CD4-positive, alpha-beta T cell treated with Interleukin-17A for 4 hours (primary cell): ENCODE measurements at regions not wholly inside any gene's neighbourhood (a gene's known extent, or its start where the extent isn't known, plus 50 kb on each side); places are given as distances from the start of the nearest gene placed in this dataset.
A peak's percentile ranks its signal among the peaks of the same experiment; 100 is the strongest.
"Not testable (repeated sequence)": the region's sequence is repeated elsewhere in the genome, so short reads cannot be mapped to it uniquely, and the experiment has no call there.

ENCODE experiments used
- DNase-seq: peaks from one replicate; pipeline ENCODE4 v3.0.0-alpha.2; 2020; ENCODE audit warnings: mixed read lengths

DNA sequence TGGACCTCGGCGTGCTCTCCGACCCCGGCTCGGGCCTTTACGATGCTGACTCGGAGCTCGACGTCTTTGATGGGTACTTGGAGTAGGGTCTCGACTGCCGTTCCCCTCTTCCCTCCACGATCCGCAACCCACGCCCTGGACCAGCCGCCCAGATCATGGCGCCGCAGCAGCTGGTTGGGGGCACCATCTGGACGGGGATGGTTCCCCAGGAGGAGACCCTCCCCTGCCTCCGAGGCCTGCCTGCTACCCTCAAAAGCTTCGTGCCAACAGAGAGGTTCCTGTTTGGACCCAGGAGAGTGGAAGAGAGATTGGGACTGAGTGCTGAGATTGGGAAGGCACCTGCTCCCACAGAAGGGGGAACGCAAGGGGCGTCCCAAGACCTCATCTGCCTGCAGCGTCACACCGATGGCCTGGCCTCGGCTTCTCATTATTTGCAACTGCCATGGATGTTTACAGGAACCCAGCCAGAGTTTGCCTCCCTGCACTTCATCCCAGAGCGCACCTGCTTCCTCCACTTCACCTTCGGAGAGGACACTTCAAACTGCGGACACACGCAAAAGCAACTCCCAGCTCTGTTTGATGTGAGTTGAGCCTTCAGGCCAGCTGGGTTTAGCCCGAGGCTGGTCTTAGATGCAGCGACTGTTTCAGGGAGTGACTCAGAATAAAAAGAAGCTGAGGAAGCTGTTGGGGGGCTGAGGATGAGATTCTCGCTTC is 58.9 kb downstream of the GOLGA6L7 start:
- DNase-seq: peak; percentile 60

DNA sequence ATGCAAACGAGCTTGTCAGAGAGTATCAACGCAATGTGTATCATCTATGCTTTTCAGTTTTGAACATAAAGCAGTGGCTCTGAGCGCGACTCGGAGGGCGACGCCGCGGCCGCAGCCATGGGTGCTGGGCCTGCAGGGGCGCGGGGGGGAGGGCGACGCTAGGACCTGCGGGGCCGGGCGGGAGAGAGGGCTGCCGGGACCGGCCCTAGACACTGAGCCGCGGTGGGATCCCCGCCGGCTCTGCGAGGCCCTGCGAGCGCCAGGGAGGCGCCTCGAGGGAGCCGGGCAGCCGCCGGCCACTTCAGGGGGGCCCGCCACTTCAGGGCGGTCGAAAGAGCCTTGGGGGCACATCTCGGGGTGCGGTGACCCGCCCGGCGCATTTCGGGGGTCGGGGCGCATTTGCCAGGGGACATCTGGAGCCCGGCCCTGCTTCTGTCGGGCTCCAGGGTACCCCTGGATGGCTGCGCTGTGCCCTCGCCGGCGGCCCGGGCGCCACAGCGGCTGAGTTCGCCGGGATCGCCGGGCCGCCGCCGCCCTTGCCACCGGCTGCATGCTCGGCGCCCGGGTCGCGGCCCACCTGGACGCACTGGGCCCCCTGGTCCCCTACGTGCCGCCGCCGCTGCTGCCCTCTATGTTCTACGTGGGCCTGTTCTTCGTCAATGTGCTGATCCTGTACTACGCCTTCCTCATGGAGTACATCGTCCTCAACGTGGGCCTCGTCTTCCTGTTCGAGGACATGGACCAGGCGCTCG is 59.6 kb downstream of the GOLGA6L7 start:
- not testable (repeated sequence) for DNase-seq

DNA sequence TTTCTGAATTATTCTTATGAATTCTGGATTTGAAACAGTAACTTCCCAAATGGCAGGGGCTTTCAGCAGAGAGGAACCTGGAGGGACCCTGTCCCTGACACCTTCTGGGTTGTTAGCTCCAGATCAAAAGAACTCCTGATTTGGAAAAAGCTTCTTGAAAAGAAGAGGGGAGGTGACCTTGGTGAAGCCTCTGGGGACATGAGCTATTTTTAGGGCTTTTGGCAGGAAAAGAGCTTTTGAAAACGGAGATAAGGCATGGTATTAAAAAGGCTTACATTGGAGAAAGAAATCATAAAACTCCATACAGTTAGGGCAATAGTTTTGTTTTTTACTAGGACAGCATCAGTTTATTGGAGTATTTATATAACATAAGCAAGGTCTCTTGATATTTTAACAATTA is 60.3 kb downstream of the GOLGA6L7 start:
- not testable (repeated sequence) for DNase-seq

DNA sequence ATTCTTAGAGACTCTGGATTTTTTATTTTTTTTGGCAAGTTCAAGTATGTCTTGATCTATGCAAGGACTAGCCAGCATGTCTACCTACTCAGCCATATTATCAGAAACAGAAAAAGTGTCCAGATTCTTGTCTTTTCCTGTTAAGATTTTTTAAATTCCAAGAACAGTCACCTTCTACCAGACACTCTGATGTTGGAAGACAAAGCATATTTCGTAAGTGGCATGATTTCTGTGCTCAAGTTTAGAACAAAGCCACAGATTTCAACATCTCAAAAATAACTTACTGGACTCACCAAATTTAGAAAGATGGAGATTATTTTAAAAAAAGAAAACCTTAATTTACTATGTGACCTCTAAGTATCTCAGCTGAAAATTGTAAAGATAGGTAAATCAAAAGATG is 61.9 kb downstream of the GOLGA6L7 start:
- no peak for DNase-seq

DNA sequence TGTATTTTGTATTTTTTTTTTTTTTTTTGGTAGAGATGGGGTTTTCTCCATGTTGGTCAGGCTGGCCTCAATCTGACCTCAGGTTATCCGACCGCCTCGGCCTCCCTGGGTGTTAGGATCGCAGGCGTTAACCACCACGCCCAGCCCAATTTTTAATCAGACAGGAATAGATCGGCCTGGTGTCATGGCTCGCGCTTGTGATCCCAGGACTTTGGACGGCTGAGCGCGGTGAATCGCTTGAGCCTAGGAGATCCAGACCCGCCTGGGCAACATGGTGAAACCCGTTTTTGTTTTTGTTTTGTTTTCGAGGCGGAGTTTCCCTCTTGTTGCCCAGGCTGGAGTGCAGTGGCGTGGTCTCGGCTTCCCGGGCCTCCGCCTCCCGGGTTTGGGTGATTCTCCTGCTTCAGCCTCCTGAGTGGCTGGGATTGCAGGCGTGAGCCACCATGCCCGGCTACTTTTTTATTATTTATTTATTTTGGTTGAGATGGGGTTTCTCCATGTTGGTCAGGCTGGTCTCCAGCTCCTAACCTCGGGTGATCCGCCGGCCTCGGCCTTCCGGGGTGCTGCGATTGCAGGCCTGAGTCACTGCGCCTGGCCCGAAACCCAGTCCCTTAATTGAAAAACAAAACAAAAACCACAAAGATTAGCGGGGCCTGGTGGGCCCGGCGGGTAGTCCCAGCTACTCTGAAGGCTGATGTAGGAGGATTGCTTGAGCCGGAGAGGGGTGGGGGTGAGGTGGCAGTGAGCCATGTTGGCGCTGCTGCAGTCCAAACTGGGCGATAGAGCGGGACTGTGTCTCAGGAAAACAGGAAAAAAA is 63.9 kb downstream of the GOLGA6L7 start:
- not testable (repeated sequence) for DNase-seq

DNA sequence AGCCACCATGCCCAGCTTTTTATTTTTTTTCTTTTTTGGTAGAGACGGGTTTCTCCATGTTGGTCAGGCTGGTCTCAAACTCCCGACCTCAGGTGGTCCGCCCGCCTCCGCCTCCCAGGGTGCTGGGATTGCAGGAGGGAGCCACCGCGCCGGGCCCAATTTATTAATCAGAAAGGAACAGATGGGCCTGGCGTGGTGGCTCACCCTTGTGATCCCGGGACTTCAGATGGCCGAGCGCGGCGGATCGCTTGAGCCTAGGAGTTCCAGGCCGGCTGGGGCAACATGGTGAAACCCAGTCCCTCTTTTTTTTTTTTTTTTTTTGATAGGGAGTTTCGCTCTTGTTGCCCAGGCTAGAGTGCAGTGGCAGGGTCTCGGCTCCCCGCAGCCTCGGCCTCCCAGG is 64.6 kb downstream of the GOLGA6L7 start:
- no peak for DNase-seq

DNA sequence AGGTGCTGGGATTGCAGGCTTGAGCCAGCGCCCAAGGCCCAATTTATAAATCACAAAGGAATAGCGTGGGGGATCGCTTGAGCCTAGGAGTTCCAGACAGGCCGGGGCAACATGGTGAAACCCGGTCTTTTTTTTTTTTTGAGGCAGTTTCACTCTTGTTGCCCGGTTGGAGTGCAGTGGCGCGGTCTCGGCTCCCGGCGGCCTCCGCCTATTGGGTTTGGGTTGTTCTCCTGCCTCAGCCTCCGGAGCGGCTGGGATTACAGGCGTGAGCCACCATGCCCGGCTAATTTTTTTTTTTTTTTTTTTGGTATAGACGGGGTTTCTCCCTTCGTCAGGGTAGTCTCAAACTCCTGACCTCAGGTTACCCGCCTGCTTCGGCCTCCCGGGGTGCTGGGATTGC is 65.0 kb downstream of the GOLGA6L7 start:
- DNase-seq: no peak

DNA sequence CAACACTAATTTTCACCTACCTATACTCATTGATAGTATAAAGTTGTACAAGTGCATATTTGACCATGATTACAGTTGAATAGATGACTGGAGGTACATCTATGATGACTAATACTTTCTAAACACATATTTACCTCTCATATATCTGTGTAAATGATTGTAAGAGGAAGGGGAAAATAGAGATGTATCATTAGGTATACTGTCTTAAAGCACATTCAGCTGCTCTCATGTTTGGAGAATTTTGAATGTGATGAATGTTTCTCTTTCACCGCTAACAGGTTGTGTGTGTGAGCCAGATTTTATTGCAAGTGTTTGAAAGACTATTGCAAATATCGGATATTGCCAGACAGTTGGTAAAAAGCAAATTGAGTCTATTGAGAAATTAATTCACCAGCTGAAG is 66.2 kb upstream of the GOLGA8M start:
- not testable (repeated sequence) for DNase-seq

DNA sequence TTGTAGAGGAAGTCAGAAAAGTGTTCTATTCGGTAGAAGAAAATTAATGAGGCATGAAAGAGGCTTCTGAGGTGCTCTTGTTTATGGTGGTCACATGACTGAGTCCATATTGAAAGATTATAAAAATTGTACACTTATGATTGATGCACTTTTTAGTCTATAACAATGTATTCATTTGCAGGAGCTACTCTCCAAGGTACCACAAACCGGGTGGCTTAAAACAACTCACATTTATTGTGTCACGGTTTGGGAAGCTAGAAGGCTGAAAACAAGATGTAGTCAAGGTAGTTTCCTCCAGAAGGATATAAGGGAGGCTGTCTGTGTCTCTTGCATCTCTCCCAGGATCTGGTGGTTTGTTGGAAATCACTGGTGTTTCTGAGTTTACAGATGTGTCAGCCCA is 60.6 kb upstream of the GOLGA8M start:
- DNase-seq: not testable (repeated sequence)
